Calu3 (cell line): ENCODE measurements at regions not wholly inside any gene's neighbourhood (a gene's known extent, or its start where the extent isn't known, plus 50 kb on each side); places are given as distances from the start of the nearest gene placed in this dataset.

Experiments
- BruUV-seq: library from RNA; stranded (reverse); fragments of 400-500 nt; replicated peaks from 2 replicates; lab custom pipeline; 2021; lab: Mats Ljungman, UMichigan
- CTCF ChIA-PET: fragments of 300-600 bp; sonication (Branson Sonifier 250); formaldehyde crosslinking; loops from one replicate; lab custom pipeline; 2022; ENCODE audit warnings: antibody characterized with exemption; lab: Charles Lee
- DNase-seq: peaks from one replicate; pipeline ENCODE4 v3.0.0; 2022
- H3K27ac Mint-ChIP-seq: one replicate; pipeline ENCODE4 v1.8.0; 2022; ENCODE audit warnings: mixed read lengths; ENCODE audit not compliant: unreplicated experiment
- H3K27me3 Mint-ChIP-seq: one replicate; pipeline ENCODE4 v1.8.0; 2022; ENCODE audit warnings: mixed read lengths; ENCODE audit not compliant: unreplicated experiment
- H3K36me3 Mint-ChIP-seq: one replicate; pipeline ENCODE4 v1.8.0; 2022; ENCODE audit warnings: mild to moderate bottlenecking, moderate library complexity, mixed read lengths; ENCODE audit not compliant: insufficient read depth, unreplicated experiment
- H3K4me1 Mint-ChIP-seq: one replicate; pipeline ENCODE4 v1.8.0; 2022; ENCODE audit warnings: mild to moderate bottlenecking, low read depth, mixed read lengths; ENCODE audit not compliant: unreplicated experiment
- H3K4me3 Mint-ChIP-seq: one replicate; pipeline ENCODE4 v1.8.0; 2022; ENCODE audit warnings: mild to moderate bottlenecking, low read depth, moderate library complexity, mixed read lengths; ENCODE audit not compliant: unreplicated experiment
- H3K9me3 Mint-ChIP-seq: one replicate; pipeline ENCODE4 v1.8.0; 2022; ENCODE audit warnings: low read depth, mixed read lengths; ENCODE audit not compliant: unreplicated experiment
- CTCF ChIP-seq: fragments of 200-600 bp; IDR thresholded peaks from one replicate; pipeline ENCODE4 v1.8.0; 2022; ENCODE audit warnings: antibody characterized with exemption; ENCODE audit not compliant: unreplicated experiment
- intact Hi-C: fragments of 100-400 bp; cut with micrococcal nuclease; formaldehyde crosslinking; loops from one replicate; pipeline ENCODE4 v1.10.0; 2022; ENCODE audit not compliant: unreplicated experiment

- H3K36me3 Mint-ChIP-seq: no peaks in the 10 kb centered on the region
- H3K4me3 Mint-ChIP-seq: no peak overlapping the region
- TF ChIP-seq CTCF: no peak
- no peaks in the 10 kb centered on the region for H3K4me1 Mint-ChIP-seq
- intact Hi-C loops: no loop called here
- no peak overlapping the region for H3K27ac Mint-ChIP-seq
- CTCF ChIA-PET: no interaction called here
- H3K27me3 Mint-ChIP-seq: no peaks in the 10 kb centered on the region
- no TSS peak for BruUV-seq
- no peaks in the 10 kb centered on the region for H3K9me3 Mint-ChIP-seq
- DNase-seq: no peak
These were observed 189.0 kb upstream of the ASCC3 start for GRCh38 chr6:101070044-101070608.

GRCh38 chr6:101077344-101077743 lies 196.2 kb upstream of the ASCC3 start:
- intact Hi-C loops: no loop called here
- Mint-ChIP-seq H3K27ac (no peak overlapping the region), H3K4me3 (no peak overlapping the region), H3K36me3 (no peaks in the 10 kb centered on the region), H3K4me1 (peaks cover 8% of the 10 kb centered on the region), H3K27me3 (no peaks in the 10 kb centered on the region), H3K9me3 (peaks cover 2% of the 10 kb centered on the region)
- TF ChIP-seq CTCF: no peak
- no TSS peak for BruUV-seq
- DNase-seq: no peak
- CTCF ChIA-PET: no interaction called here

- no peak for DNase-seq
- CTCF ChIA-PET: no interaction called here
- TF ChIP-seq CTCF: no peak
These were observed 198.7 kb upstream of the ASCC3 start for GRCh38 chr6:101079696-101080270.

GRCh38 chr6:101080597-101080996 lies 199.5 kb upstream of the ASCC3 start:
- CTCF ChIA-PET: no interaction called here
- H3K36me3 Mint-ChIP-seq: no peaks in the 10 kb centered on the region

More at GRCh38 chr6:101079696-101080270, 198.7 kb upstream of the ASCC3 start:
- no peaks in the 10 kb centered on the region for H3K36me3 Mint-ChIP-seq
- intact Hi-C loops: loop anchor here (10.0 kb wide), 1 partner anchor 195 kb away; the partner anchor contains the start of gene ASCC3
- H3K27me3 Mint-ChIP-seq: no peaks in the 10 kb centered on the region
- H3K9me3 Mint-ChIP-seq: peaks cover 2% of the 10 kb centered on the region
- H3K4me3 Mint-ChIP-seq: no peak overlapping the region
- peaks cover 8% of the 10 kb centered on the region for H3K4me1 Mint-ChIP-seq
- no TSS peak for BruUV-seq
- H3K27ac Mint-ChIP-seq: no peak overlapping the region

More at GRCh38 chr6:101080597-101080996, 199.5 kb upstream of the ASCC3 start:
- TF ChIP-seq CTCF: no peak
- Mint-ChIP-seq H3K9me3 (peaks cover 2% of the 10 kb centered on the region), H3K4me1 (peaks cover 8% of the 10 kb centered on the region), H3K4me3 (no peak overlapping the region), H3K27me3 (no peaks in the 10 kb centered on the region), H3K27ac (no peak overlapping the region)
- intact Hi-C loops: loop anchor here (10.0 kb wide), 1 partner anchor 196 kb away; the partner anchor contains the start of gene ASCC3
- no TSS peak for BruUV-seq
- no peak for DNase-seq
